A673 (cell line): ENCODE measurements at regions not wholly inside any gene's neighbourhood (a gene's known extent, or its start where the extent isn't known, plus 50 kb on each side); places are given as distances from the start of the nearest gene placed in this dataset.
A peak's percentile ranks its signal among the peaks of the same experiment; 100 is the strongest.

ENCODE experiments used
- BruUV-seq: library from RNA; stranded (reverse); fragments of 400-500 nt; replicated peaks from 2 replicates; lab custom pipeline; 2021; lab: Mats Ljungman, UMichigan
- CTCF ChIA-PET: fragments of 300-600 bp; sonication (Branson Sonifier 250); formaldehyde crosslinking; loops from one replicate; lab custom pipeline; 2022; ENCODE audit warnings: antibody characterized with exemption; lab: Charles Lee
- POLR2A ChIA-PET: fragments of 300-600 bp; sonication (Branson Sonifier 250); formaldehyde crosslinking; loops from one replicate; lab custom pipeline; 2022; ENCODE audit warnings: antibody characterized with exemption; ENCODE audit not compliant: low non-redundant PET; lab: Charles Lee
- DNase-seq: peaks from one replicate; pipeline ENCODE4 v3.0.0-alpha.2; 2015; ENCODE audit warnings: low spot score
- H3K27ac ChIP-seq: fragments of 200-600 bp; sonication (generic); 2 replicates; pipeline ENCODE4 v1.5.1; 2016; ENCODE audit warnings: mixed run types, low read depth, mild to moderate bottlenecking, mixed read lengths, antibody characterized with exemption, low read length; ENCODE audit not compliant: poor library complexity, severe bottlenecking
- H3K27me3 ChIP-seq: fragments of 200-600 bp; sonication (generic); replicated peaks from 2 replicates; pipeline ENCODE4 v1.6.1; 2017; ENCODE audit warnings: mixed run types, low read depth, mild to moderate bottlenecking, mixed read lengths, antibody characterized with exemption, low read length; ENCODE audit not compliant: insufficient read depth, poor library complexity
- H3K36me3 ChIP-seq: fragments of 200-600 bp; sonication (generic); 2 replicates; pipeline ENCODE4 v1.6.1; 2016; ENCODE audit warnings: mixed run types, mild to moderate bottlenecking, mixed read lengths, antibody characterized with exemption, low read length; ENCODE audit not compliant: insufficient read depth, poor library complexity, severe bottlenecking
- H3K4me1 ChIP-seq: fragments of 200-600 bp; sonication (generic); 2 replicates; pipeline ENCODE4 v1.6.1; 2017; ENCODE audit warnings: mixed run types, mild to moderate bottlenecking, mixed read lengths, antibody characterized with exemption, low read length; ENCODE audit not compliant: insufficient read depth, poor library complexity, severe bottlenecking
- H3K4me3 ChIP-seq: fragments of 200-600 bp; sonication (generic); 2 replicates; pipeline ENCODE4 v1.5.1; 2016; ENCODE audit warnings: low read depth, mixed run types, mild to moderate bottlenecking, mixed read lengths, low read length; ENCODE audit not compliant: poor library complexity, severe bottlenecking
- H3K9me3 ChIP-seq: fragments of 200-600 bp; sonication (generic); 2 replicates; pipeline ENCODE4 v1.6.1; 2016; ENCODE audit warnings: mixed run types, low read depth, mild to moderate bottlenecking, mixed read lengths, antibody characterized with exemption, low read length; ENCODE audit not compliant: poor library complexity, severe bottlenecking
- EZH2 ChIP-seq: fragments of 200-600 bp; sonication (generic); IDR thresholded peaks from 2 replicates; pipeline ENCODE4 v1.6.1; 2017; ENCODE audit warnings: borderline replicate concordance, low read depth, mild to moderate bottlenecking, mixed read lengths, antibody characterized with exemption, low read length; ENCODE audit not compliant: poor library complexity, severe bottlenecking
- intact Hi-C: fragments of 100-400 bp; cut with micrococcal nuclease; formaldehyde crosslinking; loops from one replicate; pipeline ENCODE4 v1.10.0; 2022; ENCODE audit not compliant: unreplicated experiment
- TF ChIP-seq, protein P1 (sequence below): fragments of 300-800, 200-600 bp; sonication (generic); conservative IDR thresholded peaks from 2 replicates; pipeline ENCODE4 v1.5.1; 2017; ENCODE audit warnings: low read depth, mild to moderate bottlenecking, antibody characterized with exemption, low read length, moderate library complexity, mixed read lengths

DNA sequence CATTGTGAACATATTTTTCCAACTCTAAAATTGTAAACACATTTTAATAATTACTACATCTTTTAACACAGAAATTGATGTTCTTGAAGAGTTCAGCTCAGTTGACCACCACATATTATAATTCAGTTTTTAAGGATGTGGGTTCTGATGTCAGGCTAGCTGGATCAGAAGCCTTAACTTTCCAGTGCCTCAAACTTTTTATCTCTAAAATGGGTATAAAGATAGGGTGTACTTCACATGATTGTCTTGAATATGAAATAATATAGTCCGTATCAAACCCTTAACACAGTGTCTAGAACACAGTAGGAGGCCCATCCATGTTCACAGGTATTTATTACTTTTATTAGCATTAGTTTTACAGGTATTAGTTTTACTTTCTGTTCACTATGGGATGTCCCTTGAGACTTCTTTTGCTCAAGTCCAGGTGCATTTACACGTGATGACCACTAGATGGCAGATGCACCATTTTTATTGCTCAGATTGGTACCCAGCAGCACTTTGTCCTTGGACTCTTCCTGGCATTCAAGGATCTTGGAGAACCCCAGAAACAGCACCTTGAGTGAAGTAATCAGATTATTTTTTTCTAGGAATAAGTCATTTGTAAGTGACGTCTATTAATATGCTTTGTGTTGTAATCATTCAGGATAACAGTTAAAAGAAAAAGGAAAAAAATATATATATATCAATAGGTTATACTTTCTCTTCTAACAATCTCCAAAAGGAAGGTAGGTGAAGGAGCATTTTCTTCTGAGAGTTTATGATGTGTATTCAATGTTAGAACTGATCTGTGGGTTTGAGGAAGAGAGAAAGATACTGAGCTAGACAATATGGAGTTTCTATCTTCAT lies 580.2 kb downstream of the ETNK1 start:
- peak; percentile 78 for DNase-seq
- Histone ChIP-seq H3K4me1 (peaks cover 3% of the 10 kb centered on the region), H3K27ac (no peak overlapping the region), H3K9me3 (no peaks in the 10 kb centered on the region), H3K4me3 (no peak overlapping the region), H3K27me3 (no peaks in the 10 kb centered on the region), H3K36me3 (no peaks in the 10 kb centered on the region)
- BruUV-seq = no TSS peak
- ChIA-PET CTCF (interaction anchor here (1.2 kb wide), 1 partner anchor 1573 kb away, joined by 3 read pairs; no protein-coding TSS in a partner anchor), POLR2A (no interaction called here)
- intact Hi-C loops = loop anchor here (10.0 kb wide), 2 partner anchors 350 to 1100 kb away; no protein-coding TSS in a partner anchor
- TF ChIP-seq, protein P1, sequence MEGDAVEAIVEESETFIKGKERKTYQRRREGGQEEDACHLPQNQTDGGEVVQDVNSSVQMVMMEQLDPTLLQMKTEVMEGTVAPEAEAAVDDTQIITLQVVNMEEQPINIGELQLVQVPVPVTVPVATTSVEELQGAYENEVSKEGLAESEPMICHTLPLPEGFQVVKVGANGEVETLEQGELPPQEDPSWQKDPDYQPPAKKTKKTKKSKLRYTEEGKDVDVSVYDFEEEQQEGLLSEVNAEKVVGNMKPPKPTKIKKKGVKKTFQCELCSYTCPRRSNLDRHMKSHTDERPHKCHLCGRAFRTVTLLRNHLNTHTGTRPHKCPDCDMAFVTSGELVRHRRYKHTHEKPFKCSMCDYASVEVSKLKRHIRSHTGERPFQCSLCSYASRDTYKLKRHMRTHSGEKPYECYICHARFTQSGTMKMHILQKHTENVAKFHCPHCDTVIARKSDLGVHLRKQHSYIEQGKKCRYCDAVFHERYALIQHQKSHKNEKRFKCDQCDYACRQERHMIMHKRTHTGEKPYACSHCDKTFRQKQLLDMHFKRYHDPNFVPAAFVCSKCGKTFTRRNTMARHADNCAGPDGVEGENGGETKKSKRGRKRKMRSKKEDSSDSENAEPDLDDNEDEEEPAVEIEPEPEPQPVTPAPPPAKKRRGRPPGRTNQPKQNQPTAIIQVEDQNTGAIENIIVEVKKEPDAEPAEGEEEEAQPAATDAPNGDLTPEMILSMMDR = peak; percentile 89
- TF ChIP-seq EZH2 = no peak

DNA sequence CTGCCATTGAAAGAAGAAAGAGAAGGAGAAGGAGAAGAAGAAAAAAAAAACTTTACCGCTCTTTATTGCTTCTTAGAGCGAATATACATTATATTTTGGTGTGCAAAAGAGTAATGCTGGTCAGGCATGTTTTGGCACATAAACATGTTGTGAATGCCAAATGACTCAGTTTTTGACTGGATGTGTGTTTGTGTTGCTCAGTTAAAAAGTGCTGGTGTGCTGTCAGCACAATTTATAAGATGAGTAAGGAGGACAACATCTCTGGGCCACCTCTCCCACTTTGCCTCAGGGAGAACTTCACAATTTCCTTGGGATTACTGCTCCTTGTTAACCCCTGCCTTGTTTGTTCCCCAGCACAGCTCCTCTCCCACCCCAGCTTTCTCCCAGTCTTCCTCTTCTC lies 584.8 kb downstream of the ETNK1 start:
- CTCF ChIA-PET = no interaction called here
- no peaks in the 10 kb centered on the region for H3K9me3 ChIP-seq
- POLR2A ChIA-PET = no interaction called here
- H3K4me1 ChIP-seq = peaks cover 3% of the 10 kb centered on the region
- intact Hi-C loops = loop anchor here (10.0 kb wide), 2 partner anchors 355 to 1095 kb away; no protein-coding TSS in a partner anchor
- H3K4me3 ChIP-seq = no peak overlapping the region
- no peak overlapping the region for H3K27ac ChIP-seq
- DNase-seq = no peak
- BruUV-seq = no TSS peak
- no peaks in the 10 kb centered on the region for H3K27me3 ChIP-seq
- TF ChIP-seq, protein P1 = no peak
- TF ChIP-seq EZH2 = no peak
- no peaks in the 10 kb centered on the region for H3K36me3 ChIP-seq

DNA sequence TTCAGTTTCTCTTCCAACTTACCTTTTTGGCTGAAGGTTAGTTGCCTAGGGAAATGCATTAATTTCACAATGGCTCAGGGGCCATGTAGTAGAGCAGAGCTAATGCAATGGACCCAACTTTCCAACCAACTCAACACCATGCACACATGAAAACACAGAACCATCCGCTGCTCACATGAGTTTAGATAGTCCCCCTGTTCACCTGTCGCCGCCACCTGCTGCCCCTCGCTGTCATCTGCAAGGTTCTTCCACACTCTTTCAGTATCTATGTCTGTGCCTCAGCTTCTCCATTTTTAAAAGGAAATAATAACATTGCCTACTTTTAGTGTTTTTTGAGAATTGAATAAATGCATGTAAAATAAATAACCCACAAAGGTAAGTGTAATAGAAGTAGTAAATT lies 585.6 kb downstream of the ETNK1 start:
- Histone ChIP-seq H3K9me3 (peaks cover 4% of the 10 kb centered on the region), H3K36me3 (no peaks in the 10 kb centered on the region), H3K4me1 (peaks cover 1% of the 10 kb centered on the region), H3K4me3 (no peak overlapping the region), H3K27ac (no peak overlapping the region), H3K27me3 (no peaks in the 10 kb centered on the region)
- ChIA-PET POLR2A (no interaction called here), CTCF (no interaction called here)
- TF ChIP-seq, protein P1 = no peak
- no peak for TF ChIP-seq EZH2
- BruUV-seq = no TSS peak
- intact Hi-C loops = no loop called here
- no peak for DNase-seq
